ENCODE measurements at regions not wholly inside any gene's neighbourhood (a gene's known extent, or its start where the extent isn't known, plus 50 kb on each side); places are given as distances from the start of the nearest gene placed in this dataset.
A peak's percentile ranks its signal among the peaks of the same experiment; 100 is the strongest.

DNA sequence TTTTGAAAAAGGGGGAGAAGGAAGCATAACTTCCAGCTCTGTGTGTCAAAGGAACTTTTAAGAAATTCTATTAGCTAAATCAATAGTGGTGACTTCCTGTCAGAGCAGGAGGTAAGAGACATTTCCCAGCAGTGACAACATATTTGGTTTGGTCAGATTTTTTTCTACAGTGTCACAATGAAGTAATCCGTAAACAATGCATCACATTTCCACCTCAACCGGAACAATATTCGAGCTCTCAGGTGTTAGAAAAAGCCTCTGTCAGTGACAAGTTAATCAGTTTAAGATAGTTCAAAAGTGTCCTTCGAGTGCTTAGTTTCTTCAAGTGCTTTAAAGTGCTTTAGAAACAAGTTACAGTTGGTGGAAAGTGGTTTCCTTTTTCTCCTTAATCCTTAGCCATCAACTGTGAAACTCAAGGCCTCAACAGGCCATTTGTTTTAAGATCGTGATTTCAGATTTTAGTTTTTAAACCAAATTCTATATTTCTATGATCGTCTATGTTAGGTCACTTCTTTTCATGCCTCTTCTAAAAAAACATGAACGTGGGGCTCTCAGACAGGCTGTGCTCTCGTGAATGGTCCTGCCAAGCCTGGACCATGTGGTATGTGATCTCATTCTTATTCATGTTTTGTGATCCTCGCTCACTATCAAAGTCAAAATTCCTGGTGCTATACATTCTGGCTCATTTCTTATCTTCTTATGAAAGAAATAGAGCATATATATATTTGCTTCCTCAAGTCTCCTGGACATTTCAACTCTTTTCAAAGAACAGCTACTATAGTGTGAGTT is 181.9 kb upstream of the HMHB1 start (continued):
- TF ChIP-seq, protein P1, sequence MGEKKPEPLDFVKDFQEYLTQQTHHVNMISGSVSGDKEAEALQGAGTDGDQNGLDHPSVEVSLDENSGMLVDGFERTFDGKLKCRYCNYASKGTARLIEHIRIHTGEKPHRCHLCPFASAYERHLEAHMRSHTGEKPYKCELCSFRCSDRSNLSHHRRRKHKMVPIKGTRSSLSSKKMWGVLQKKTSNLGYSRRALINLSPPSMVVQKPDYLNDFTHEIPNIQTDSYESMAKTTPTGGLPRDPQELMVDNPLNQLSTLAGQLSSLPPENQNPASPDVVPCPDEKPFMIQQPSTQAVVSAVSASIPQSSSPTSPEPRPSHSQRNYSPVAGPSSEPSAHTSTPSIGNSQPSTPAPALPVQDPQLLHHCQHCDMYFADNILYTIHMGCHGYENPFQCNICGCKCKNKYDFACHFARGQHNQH (CRISPR knock-in tag; IDR thresholded peaks at IDR 0.05): peak; percentile 59; the same call in 1 of the 2 replicates
- TF ChIP-seq ARHGAP35 (CRISPR knock-in tag; IDR thresholded peaks at IDR 0.05; ENCODE audit: borderline replicate concordance) (no peak), NAIF1 (CRISPR knock-in tag; IDR thresholded peaks at IDR 0.05; ENCODE audit: borderline replicate concordance) (no peak), IKZF4 (CRISPR knock-in tag; IDR thresholded peaks at IDR 0.05; ENCODE audit: borderline replicate concordance, low read depth, not compliant biosample characterization) (no peak), HMG20A (CRISPR knock-in tag; IDR thresholded peaks at IDR 0.05; ENCODE audit: borderline replicate concordance) (peak; percentile 88; the same call in 1 of the 2 replicates), ZFY (CRISPR knock-in tag; IDR thresholded peaks at IDR 0.05) (no peak), RBFOX2 (IDR thresholded peaks at IDR 0.05; ENCODE audit: low read depth, low read length) (no peak), NCOA2 (CRISPR knock-in tag; IDR thresholded peaks at IDR 0.05) (peak; percentile 94), TOE1 (CRISPR knock-in tag; IDR thresholded peaks at IDR 0.05) (no peak), TMF1 (CRISPR knock-in tag; IDR thresholded peaks at IDR 0.05; ENCODE audit: low read depth) (no peak), ATF3 (CRISPR knock-in tag; IDR thresholded peaks at IDR 0.05) (peak; percentile 67; the same call in 1 of the 2 replicates), POLR2AphosphoS5 (IDR thresholded peaks at IDR 0.05; ENCODE audit: low read depth, low read length) (no peak), ZNF367 (CRISPR knock-in tag; IDR thresholded peaks at IDR 0.05; ENCODE audit: borderline replicate concordance) (no peak), MEIS2 (CRISPR knock-in tag; IDR thresholded peaks at IDR 0.05) (peak; percentile 31; the same call in 1 of the 2 replicates), HNF4A (CRISPR knock-in tag; IDR thresholded peaks at IDR 0.05) (peak; percentile 18; the same call in 1 of the 2 replicates), ZNF484 (CRISPR knock-in tag; IDR thresholded peaks at IDR 0.05; ENCODE audit: borderline replicate concordance, low read depth) (no peak)
- TF ChIP-seq, protein P2, sequence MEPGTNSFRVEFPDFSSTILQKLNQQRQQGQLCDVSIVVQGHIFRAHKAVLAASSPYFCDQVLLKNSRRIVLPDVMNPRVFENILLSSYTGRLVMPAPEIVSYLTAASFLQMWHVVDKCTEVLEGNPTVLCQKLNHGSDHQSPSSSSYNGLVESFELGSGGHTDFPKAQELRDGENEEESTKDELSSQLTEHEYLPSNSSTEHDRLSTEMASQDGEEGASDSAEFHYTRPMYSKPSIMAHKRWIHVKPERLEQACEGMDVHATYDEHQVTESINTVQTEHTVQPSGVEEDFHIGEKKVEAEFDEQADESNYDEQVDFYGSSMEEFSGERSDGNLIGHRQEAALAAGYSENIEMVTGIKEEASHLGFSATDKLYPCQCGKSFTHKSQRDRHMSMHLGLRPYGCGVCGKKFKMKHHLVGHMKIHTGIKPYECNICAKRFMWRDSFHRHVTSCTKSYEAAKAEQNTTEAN (CRISPR knock-in tag; conservative IDR thresholded peaks at IDR 0.05): no peak
- TF ChIP-seq, protein P3, sequence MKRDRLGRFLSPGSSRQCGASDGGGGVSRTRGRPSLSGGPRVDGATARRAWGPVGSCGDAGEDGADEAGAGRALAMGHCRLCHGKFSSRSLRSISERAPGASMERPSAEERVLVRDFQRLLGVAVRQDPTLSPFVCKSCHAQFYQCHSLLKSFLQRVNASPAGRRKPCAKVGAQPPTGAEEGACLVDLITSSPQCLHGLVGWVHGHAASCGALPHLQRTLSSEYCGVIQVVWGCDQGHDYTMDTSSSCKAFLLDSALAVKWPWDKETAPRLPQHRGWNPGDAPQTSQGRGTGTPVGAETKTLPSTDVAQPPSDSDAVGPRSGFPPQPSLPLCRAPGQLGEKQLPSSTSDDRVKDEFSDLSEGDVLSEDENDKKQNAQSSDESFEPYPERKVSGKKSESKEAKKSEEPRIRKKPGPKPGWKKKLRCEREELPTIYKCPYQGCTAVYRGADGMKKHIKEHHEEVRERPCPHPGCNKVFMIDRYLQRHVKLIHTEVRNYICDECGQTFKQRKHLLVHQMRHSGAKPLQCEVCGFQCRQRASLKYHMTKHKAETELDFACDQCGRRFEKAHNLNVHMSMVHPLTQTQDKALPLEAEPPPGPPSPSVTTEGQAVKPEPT (CRISPR knock-in tag; IDR thresholded peaks at IDR 0.05; ENCODE audit: low read depth): no peak
- TF ChIP-seq, protein P4, sequence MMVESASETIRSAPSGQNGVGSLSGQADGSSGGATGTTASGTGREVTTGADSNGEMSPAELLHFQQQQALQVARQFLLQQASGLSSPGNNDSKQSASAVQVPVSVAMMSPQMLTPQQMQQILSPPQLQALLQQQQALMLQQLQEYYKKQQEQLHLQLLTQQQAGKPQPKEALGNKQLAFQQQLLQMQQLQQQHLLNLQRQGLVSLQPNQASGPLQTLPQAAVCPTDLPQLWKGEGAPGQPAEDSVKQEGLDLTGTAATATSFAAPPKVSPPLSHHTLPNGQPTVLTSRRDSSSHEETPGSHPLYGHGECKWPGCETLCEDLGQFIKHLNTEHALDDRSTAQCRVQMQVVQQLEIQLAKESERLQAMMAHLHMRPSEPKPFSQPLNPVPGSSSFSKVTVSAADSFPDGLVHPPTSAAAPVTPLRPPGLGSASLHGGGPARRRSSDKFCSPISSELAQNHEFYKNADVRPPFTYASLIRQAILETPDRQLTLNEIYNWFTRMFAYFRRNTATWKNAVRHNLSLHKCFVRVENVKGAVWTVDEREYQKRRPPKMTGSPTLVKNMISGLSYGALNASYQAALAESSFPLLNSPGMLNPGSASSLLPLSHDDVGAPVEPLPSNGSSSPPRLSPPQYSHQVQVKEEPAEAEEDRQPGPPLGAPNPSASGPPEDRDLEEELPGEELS (CRISPR knock-in tag; IDR thresholded peaks at IDR 0.05): peak; percentile 85
- TF ChIP-seq, protein P5, sequence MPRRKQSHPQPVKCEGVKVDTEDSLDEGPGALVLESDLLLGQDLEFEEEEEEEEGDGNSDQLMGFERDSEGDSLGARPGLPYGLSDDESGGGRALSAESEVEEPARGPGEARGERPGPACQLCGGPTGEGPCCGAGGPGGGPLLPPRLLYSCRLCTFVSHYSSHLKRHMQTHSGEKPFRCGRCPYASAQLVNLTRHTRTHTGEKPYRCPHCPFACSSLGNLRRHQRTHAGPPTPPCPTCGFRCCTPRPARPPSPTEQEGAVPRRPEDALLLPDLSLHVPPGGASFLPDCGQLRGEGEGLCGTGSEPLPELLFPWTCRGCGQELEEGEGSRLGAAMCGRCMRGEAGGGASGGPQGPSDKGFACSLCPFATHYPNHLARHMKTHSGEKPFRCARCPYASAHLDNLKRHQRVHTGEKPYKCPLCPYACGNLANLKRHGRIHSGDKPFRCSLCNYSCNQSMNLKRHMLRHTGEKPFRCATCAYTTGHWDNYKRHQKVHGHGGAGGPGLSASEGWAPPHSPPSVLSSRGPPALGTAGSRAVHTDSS (CRISPR knock-in tag; conservative IDR thresholded peaks at IDR 0.05): no peak

Measured in HepG2 (cell line).